HG02852 (cell line): ENCODE measurements at regions not wholly inside any gene's neighbourhood (a gene's known extent, or its start where the extent isn't known, plus 50 kb on each side); places are given as distances from the start of the nearest gene placed in this dataset.
"Not testable (repeated sequence)": the region's sequence is repeated elsewhere in the genome, so short reads cannot be mapped to it uniquely, and the experiment has no call there.

Source experiments
- ATAC-seq: cut with Tn5 transposase; IDR thresholded peaks from one replicate; pipeline ENCODE4 v1.9.1; 2021; ENCODE audit warnings: mild to moderate bottlenecking, moderate library complexity; ENCODE audit not compliant: unreplicated experiment

- ATAC-seq = no peak
Observed at GRCh38 chr9:71632776-71633175, 135.5 kb downstream of the CEMIP2 start.

GRCh38 chr9:71630377-71630995, 137.8 kb downstream of the CEMIP2 start:
- ATAC-seq = no peak

- ATAC-seq = no peak
Observed at GRCh38 chr9:71629578-71630215, 138.6 kb downstream of the CEMIP2 start.

GRCh38 chr9:71628247-71628646, 140.1 kb downstream of the CEMIP2 start:
- ATAC-seq = no peak

- ATAC-seq = no peak
Observed at GRCh38 chr9:71627537-71627936, 140.8 kb downstream of the CEMIP2 start.

- no peak for ATAC-seq
Observed at GRCh38 chr9:71626395-71626794, 141.9 kb downstream of the CEMIP2 start.

GRCh38 chr9:71624728-71625127, 143.6 kb downstream of the CEMIP2 start:
- no peak for ATAC-seq

- no peak for ATAC-seq
Observed at GRCh38 chr9:71620746-71621145, 147.6 kb downstream of the CEMIP2 start.

GRCh38 chr9:71620331-71620730, 148.0 kb downstream of the CEMIP2 start:
- ATAC-seq = no peak

- ATAC-seq = no peak
Observed at GRCh38 chr9:71619926-71620325, 148.4 kb downstream of the CEMIP2 start.

GRCh38 chr9:71614409-71615010, 153.8 kb downstream of the CEMIP2 start:
- ATAC-seq = no peak

GRCh38 chr9:71612889-71613288, 155.4 kb downstream of the CEMIP2 start:
- ATAC-seq = no peak

- ATAC-seq = no peak
Observed at GRCh38 chr9:71609448-71609830, 158.9 kb downstream of the CEMIP2 start.

- no peak for ATAC-seq
Observed at GRCh38 chr9:71608825-71609447, 159.4 kb downstream of the CEMIP2 start.

GRCh38 chr9:71608021-71608420, 160.3 kb downstream of the CEMIP2 start:
- ATAC-seq = no peak

GRCh38 chr9:71607461-71607881, 160.8 kb downstream of the CEMIP2 start:
- ATAC-seq = no peak

- ATAC-seq = peak; percentile 91
Observed at GRCh38 chr9:71604197-71605063, 163.9 kb downstream of the CEMIP2 start.

GRCh38 chr9:71602652-71603051, 165.7 kb downstream of the CEMIP2 start:
- ATAC-seq = no peak

GRCh38 chr9:71595762-71596161, 172.6 kb downstream of the CEMIP2 start:
- not testable (repeated sequence) for ATAC-seq

- ATAC-seq = no peak
Observed at GRCh38 chr9:71594541-71594940, 173.8 kb downstream of the CEMIP2 start.

GRCh38 chr9:71592400-71592799, 175.9 kb downstream of the CEMIP2 start:
- no peak for ATAC-seq
